ENCODE measurements at regions not wholly inside any gene's neighbourhood (a gene's known extent, or its start where the extent isn't known, plus 50 kb on each side); places are given as distances from the start of the nearest gene placed in this dataset.
"Not testable (repeated sequence)": the region's sequence is repeated elsewhere in the genome, so short reads cannot be mapped to it uniquely, and the experiment has no call there.

GRCh38 chrX:104360774-104361173 is 106.0 kb upstream of the ESX1 start:
- H3K4me1 Mint-ChIP-seq (ENCODE audit: low read depth); DNase-seq (ENCODE audit: low spot score); H3K4me3 Mint-ChIP-seq; H3K27me3 Mint-ChIP-seq (ENCODE audit: insufficient read depth); H3K27ac Mint-ChIP-seq; H3K9me3 Mint-ChIP-seq; intact Hi-C loops (cut with micrococcal nuclease); H3K36me3 Mint-ChIP-seq (ENCODE audit: low read depth): not testable (repeated sequence)

DNA sequence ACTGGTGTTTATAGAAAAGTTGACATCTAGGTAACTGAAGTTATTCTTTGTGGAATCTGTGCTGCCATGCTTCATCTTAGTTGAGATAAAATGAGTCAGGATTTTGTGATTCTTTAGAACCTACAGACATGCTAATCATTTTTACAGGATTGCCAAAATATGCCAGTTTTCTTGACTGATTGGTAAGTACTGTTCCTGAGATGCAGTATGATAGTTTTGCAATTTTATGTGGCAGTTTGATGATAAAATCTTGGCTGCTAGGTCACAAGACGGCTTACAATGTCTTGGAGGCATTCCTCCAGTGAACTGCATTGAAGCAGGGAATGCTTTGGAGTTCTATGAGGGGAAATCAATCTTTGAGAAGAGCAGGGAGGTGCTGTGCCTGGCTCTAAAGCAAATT is 104.4 kb upstream of the ESX1 start:
- no peak overlapping the region for H3K4me3 Mint-ChIP-seq
- H3K4me1 Mint-ChIP-seq (ENCODE audit: low read depth): no peaks in the 10 kb centered on the region
- H3K36me3 Mint-ChIP-seq (ENCODE audit: low read depth): no peaks in the 10 kb centered on the region
- no peaks in the 10 kb centered on the region for H3K9me3 Mint-ChIP-seq
- intact Hi-C loops (cut with micrococcal nuclease): no loop called here
- DNase-seq (ENCODE audit: low spot score): no peak
- no peaks in the 10 kb centered on the region for H3K27me3 Mint-ChIP-seq (ENCODE audit: insufficient read depth)
- H3K27ac Mint-ChIP-seq: no peak overlapping the region

GRCh38 chrX:104351173-104351769 is 96.5 kb upstream of the ESX1 start:
- Mint-ChIP-seq H3K27ac (no peak overlapping the region), H3K27me3 (ENCODE audit: insufficient read depth) (peaks cover 2% of the 10 kb centered on the region), H3K9me3 (no peaks in the 10 kb centered on the region), H3K4me1 (ENCODE audit: low read depth) (no peaks in the 10 kb centered on the region), H3K36me3 (ENCODE audit: low read depth) (no peaks in the 10 kb centered on the region), H3K4me3 (no peak overlapping the region)
- intact Hi-C loops (cut with micrococcal nuclease): no loop called here
- DNase-seq (ENCODE audit: low spot score): no peak

DNA sequence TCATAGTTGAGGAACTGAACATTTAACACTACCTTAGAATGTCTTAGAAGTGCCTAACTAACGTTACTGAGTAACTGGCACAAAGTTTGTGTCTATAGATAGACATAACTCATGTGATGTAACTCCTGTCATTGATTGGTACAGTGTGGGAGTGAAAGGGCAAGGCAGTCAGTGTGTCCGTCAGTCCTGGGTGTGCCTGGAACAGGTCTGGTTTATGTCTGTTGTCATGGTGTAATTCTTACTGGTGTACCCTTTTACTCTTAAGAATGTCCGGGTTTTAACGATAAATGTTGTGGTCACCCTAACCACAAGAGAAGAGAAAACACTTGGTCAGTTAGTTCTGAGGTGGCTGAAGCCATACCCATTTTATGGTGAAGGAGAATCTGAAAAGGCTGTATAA is 93.1 kb upstream of the ESX1 start:
- Mint-ChIP-seq H3K27ac (no peak overlapping the region), H3K9me3 (no peaks in the 10 kb centered on the region), H3K36me3 (ENCODE audit: low read depth) (no peaks in the 10 kb centered on the region), H3K27me3 (ENCODE audit: insufficient read depth) (peaks cover 6% of the 10 kb centered on the region), H3K4me1 (ENCODE audit: low read depth) (no peaks in the 10 kb centered on the region), H3K4me3 (no peak overlapping the region)
- intact Hi-C loops (cut with micrococcal nuclease): no loop called here
- DNase-seq (ENCODE audit: low spot score): no peak

- H3K27me3 Mint-ChIP-seq (ENCODE audit: insufficient read depth): peaks cover 6% of the 10 kb centered on the region
- no peaks in the 10 kb centered on the region for H3K4me1 Mint-ChIP-seq (ENCODE audit: low read depth)
- no peak overlapping the region for H3K27ac Mint-ChIP-seq
- no peak overlapping the region for H3K4me3 Mint-ChIP-seq
- no peaks in the 10 kb centered on the region for H3K36me3 Mint-ChIP-seq (ENCODE audit: low read depth)
- intact Hi-C loops (cut with micrococcal nuclease): loop anchor here (2.0 kb wide), 1 partner anchor 149 kb away; no protein-coding TSS in a partner anchor
- H3K9me3 Mint-ChIP-seq: no peaks in the 10 kb centered on the region
- peak; percentile 2 for DNase-seq (ENCODE audit: low spot score)
These were observed 88.8 kb upstream of the ESX1 start for GRCh38 chrX:104343428-104344129.

DNA sequence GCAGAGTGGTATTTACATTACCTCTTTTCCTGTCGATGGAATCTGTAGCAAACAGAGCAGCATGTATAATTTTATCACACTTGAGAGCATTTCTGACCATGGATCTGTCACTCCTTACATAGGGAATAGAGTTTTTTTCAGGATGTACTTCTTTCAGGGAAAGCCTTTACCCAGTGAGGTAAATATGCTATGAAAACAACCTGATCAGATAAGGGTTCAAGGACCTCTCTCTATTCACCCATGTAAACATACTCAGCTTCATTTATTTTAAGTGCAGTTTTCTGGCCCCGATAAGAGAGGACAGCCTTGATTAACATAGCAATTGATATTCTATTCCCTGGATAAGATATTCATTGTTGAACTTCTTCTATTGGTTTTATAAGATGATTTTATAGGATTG is 87.3 kb upstream of the ESX1 start:
- Mint-ChIP-seq H3K4me3 (no peak overlapping the region), H3K9me3 (no peaks in the 10 kb centered on the region), H3K36me3 (ENCODE audit: low read depth) (no peaks in the 10 kb centered on the region), H3K27ac (no peak overlapping the region), H3K4me1 (ENCODE audit: low read depth) (no peaks in the 10 kb centered on the region), H3K27me3 (ENCODE audit: insufficient read depth) (peaks cover 5% of the 10 kb centered on the region)
- intact Hi-C loops (cut with micrococcal nuclease): loop anchor here (2.0 kb wide), 1 partner anchor 147 kb away; no protein-coding TSS in a partner anchor
- no peak for DNase-seq (ENCODE audit: low spot score)

DNA sequence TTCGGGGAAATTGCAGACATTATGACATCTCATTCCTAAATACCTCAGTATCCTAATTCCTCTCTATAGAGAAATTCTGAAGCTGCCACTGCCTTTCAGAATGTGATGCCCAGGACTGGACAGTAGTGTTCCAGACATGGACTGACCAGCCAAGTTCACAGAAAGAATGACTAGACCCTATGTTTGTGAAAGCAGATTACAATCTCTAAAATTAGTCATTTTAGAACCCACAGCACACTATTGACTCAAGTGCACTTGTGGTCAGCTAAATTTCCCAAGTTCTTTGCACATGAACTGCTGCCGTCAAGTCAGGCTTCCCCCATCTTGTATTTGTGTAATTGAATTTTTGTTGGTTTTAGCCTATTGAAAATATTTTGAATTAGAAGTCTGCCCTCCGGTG is 81.0 kb upstream of the ESX1 start:
- Mint-ChIP-seq H3K27me3 (ENCODE audit: insufficient read depth) (no peaks in the 10 kb centered on the region), H3K9me3 (no peaks in the 10 kb centered on the region)

DNA sequence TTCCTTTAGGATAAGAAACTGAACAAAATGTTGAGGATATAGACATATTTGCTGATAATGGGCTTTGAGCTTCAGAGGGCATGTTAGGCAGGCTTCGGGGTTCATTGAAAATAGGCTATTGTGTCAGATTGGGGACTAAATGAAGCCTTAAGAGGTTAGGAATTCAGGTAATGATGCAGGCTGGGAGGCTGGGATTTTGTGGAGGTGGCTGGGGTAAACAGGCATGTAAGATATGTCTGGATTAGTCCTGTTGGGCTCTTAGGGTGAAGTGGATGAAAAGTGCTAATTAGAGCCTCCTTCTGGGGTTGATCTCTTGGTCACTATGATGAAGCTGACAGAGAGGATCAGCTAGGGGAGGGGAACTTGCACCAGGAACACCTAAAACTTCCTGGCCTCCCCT is 80.2 kb upstream of the ESX1 start:
- intact Hi-C loops (cut with micrococcal nuclease): no loop called here
- H3K36me3 Mint-ChIP-seq (ENCODE audit: low read depth): no peaks in the 10 kb centered on the region

More for the DNA sequence above, 81.0 kb upstream of the ESX1 start:
- H3K36me3 Mint-ChIP-seq (ENCODE audit: low read depth): no peaks in the 10 kb centered on the region
- H3K27ac Mint-ChIP-seq: no peak overlapping the region
- DNase-seq (ENCODE audit: low spot score): no peak
- no peak overlapping the region for H3K4me3 Mint-ChIP-seq
- H3K4me1 Mint-ChIP-seq (ENCODE audit: low read depth): no peaks in the 10 kb centered on the region
- intact Hi-C loops (cut with micrococcal nuclease): no loop called here

DNA sequence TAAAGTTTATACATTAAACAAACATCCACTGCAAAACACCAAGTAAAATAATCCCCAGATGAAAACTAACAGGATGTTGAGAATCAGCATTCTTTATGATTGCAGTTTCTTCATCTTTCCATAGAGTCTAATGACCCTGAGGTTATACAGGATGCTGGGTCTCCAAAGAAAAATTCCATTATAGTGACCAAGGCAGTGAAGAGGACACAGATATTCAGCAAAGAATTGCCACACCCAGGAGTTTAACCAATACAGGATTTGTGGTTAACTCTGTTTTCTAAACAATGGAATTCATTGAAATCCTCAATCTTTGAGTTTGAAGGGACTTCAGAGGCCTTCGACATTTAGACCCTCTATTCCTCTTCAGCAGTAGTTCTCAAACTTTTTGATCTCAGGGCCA is 76.2 kb upstream of the ESX1 start:
- intact Hi-C loops (cut with micrococcal nuclease): no loop called here
- H3K9me3 Mint-ChIP-seq: no peaks in the 10 kb centered on the region
- H3K4me3 Mint-ChIP-seq: no peak overlapping the region
- H3K4me1 Mint-ChIP-seq (ENCODE audit: low read depth): no peaks in the 10 kb centered on the region
- H3K27ac Mint-ChIP-seq: no peak overlapping the region
- no peak for DNase-seq (ENCODE audit: low spot score)
- H3K27me3 Mint-ChIP-seq (ENCODE audit: insufficient read depth): no peaks in the 10 kb centered on the region
- H3K36me3 Mint-ChIP-seq (ENCODE audit: low read depth): no peaks in the 10 kb centered on the region

More for the DNA sequence above, 80.2 kb upstream of the ESX1 start:
- H3K4me3 Mint-ChIP-seq: no peak overlapping the region
- H3K9me3 Mint-ChIP-seq: no peaks in the 10 kb centered on the region
- no peak overlapping the region for H3K27ac Mint-ChIP-seq
- H3K4me1 Mint-ChIP-seq (ENCODE audit: low read depth): no peaks in the 10 kb centered on the region
- no peaks in the 10 kb centered on the region for H3K27me3 Mint-ChIP-seq (ENCODE audit: insufficient read depth)
- no peak for DNase-seq (ENCODE audit: low spot score)

DNA sequence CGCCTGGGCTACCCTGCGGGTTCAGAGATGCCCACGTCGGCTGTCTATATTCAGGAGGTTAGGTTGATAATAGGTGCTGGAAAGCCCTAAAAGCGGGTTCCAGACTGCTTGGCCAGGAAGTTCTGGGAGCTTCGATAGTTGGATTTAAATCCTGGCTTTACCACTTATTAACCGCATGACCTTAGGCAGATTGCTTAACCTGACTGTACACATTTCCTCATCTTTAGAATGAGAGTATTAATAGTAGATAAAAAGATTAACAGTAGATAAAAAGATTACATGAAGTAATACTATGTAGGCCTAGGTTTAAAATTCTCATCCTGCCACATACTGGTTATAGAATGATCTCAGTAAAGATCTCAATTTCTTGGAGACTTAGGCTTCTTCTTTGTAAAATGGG is 75.0 kb upstream of the ESX1 start:
- intact Hi-C loops (cut with micrococcal nuclease): no loop called here
- Mint-ChIP-seq H3K27me3 (ENCODE audit: insufficient read depth) (no peaks in the 10 kb centered on the region), H3K27ac (no peak overlapping the region), H3K9me3 (no peaks in the 10 kb centered on the region), H3K4me3 (no peak overlapping the region), H3K36me3 (ENCODE audit: low read depth) (no peaks in the 10 kb centered on the region), H3K4me1 (ENCODE audit: low read depth) (no peaks in the 10 kb centered on the region)
- DNase-seq (ENCODE audit: low spot score): no peak

DNA sequence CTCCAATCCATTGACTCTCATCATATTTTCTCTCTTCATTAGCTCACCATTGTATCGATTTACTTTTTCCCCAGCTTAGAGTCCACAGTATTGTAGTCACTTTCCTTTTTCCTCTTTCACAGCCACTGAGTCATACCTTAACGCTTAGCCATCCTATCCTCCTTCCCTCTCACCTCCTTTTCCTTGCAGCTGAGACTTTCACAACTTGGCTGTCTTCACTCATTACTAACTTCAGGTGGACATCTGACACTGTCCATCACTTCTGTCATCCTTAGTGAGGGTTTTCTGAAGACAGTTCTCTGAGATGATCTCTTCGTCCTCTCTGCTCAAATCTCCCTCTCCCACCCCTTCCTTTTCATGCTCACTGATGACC is 70.5 kb upstream of the ESX1 start:
- Mint-ChIP-seq H3K36me3 (ENCODE audit: low read depth) (no peaks in the 10 kb centered on the region), H3K4me3 (no peak overlapping the region), H3K9me3 (no peaks in the 10 kb centered on the region), H3K27ac (no peak overlapping the region), H3K27me3 (ENCODE audit: insufficient read depth) (no peaks in the 10 kb centered on the region), H3K4me1 (ENCODE audit: low read depth) (no peaks in the 10 kb centered on the region)
- intact Hi-C loops (cut with micrococcal nuclease): no loop called here
- no peak for DNase-seq (ENCODE audit: low spot score)

- H3K4me1 Mint-ChIP-seq (ENCODE audit: low read depth): no peaks in the 10 kb centered on the region
These were observed 69.9 kb upstream of the ESX1 start for GRCh38 chrX:104324461-104325212.

GRCh38 chrX:104319346-104319745 is 64.6 kb upstream of the ESX1 start:
- H3K4me1 Mint-ChIP-seq (ENCODE audit: low read depth): no peaks in the 10 kb centered on the region
- H3K27me3 Mint-ChIP-seq (ENCODE audit: insufficient read depth): peaks cover 2% of the 10 kb centered on the region
- no peaks in the 10 kb centered on the region for H3K9me3 Mint-ChIP-seq
- intact Hi-C loops (cut with micrococcal nuclease): no loop called here
- no peak overlapping the region for H3K27ac Mint-ChIP-seq
- DNase-seq (ENCODE audit: low spot score): no peak
- H3K36me3 Mint-ChIP-seq (ENCODE audit: low read depth): no peaks in the 10 kb centered on the region
- H3K4me3 Mint-ChIP-seq: no peak overlapping the region

More at GRCh38 chrX:104324461-104325212, 69.9 kb upstream of the ESX1 start:
- intact Hi-C loops (cut with micrococcal nuclease): no loop called here
- H3K27ac Mint-ChIP-seq: no peak overlapping the region
- H3K9me3 Mint-ChIP-seq: no peaks in the 10 kb centered on the region
- H3K27me3 Mint-ChIP-seq (ENCODE audit: insufficient read depth): no peaks in the 10 kb centered on the region
- H3K4me3 Mint-ChIP-seq: no peak overlapping the region
- DNase-seq (ENCODE audit: low spot score): no peak
- H3K36me3 Mint-ChIP-seq (ENCODE audit: low read depth): no peaks in the 10 kb centered on the region
